NT2/D1 (cell line): ENCODE measurements at regions not wholly inside any gene's neighbourhood (a gene's known extent, or its start where the extent isn't known, plus 50 kb on each side); places are given as distances from the start of the nearest gene placed in this dataset.

Experiments used
- SUZ12 ChIP-seq: IDR thresholded peaks from 2 replicates; pipeline ENCODE4 v1.6.1; 2011; ENCODE audit not compliant: insufficient read length, insufficient read depth; ENCODE audit errors: extremely low read depth
- YY1 ChIP-seq: IDR thresholded peaks from 2 replicates; pipeline ENCODE4 v1.6.1; 2011; ENCODE audit not compliant: insufficient read length, insufficient read depth
- ZNF274 ChIP-seq: IDR thresholded peaks from 2 replicates; pipeline ENCODE4 v1.6.1; 2011; ENCODE audit warnings: mild to moderate bottlenecking, low read depth, low read length

DNA sequence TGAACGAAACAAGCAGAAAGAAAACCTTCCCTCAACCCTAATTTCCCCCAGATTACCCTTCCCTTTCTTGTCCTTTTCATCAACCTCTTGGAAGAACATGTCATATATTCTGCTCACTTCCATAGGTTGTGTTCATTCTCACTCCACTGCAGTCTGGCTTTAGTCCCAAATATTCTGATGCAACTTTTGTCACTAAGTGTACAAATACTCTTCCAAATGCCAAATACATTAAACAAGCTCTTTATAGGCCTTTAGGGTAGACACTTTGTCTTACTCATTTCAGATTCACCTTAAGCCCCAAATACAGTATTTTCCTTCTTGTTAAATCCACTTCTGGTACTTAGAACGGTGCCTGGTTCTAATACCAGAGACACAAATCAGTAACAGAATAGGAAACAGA lies 406.5 kb upstream of the CDIN1 start:
- no peak for TF ChIP-seq SUZ12
- TF ChIP-seq YY1, result no peak
- no peak for TF ChIP-seq ZNF274
